Prostate gland (tissue), 2 donors: ENCODE measurements at regions not wholly inside any gene's neighbourhood (a gene's known extent, or its start where the extent isn't known, plus 50 kb on each side); places are given as distances from the start of the nearest gene placed in this dataset.
"Not testable (repeated sequence)": the region's sequence is repeated elsewhere in the genome, so short reads cannot be mapped to it uniquely, and the experiment has no call there.

ENCODE experiments used
- DNase-seq: peaks from one replicate; pipeline ENCODE4 v3.0.0-alpha.2; 2019; ENCODE audit warnings: low spot score
- H3K27ac ChIP-seq, 2 donors: fragments of 200-600 bp; sonication (generic); 2 replicates each; pipeline ENCODE4 v1.5.1; 2017 to 2019
- H3K27me3 ChIP-seq: fragments of 200-600 bp; sonication (generic); replicated peaks from 2 replicates; pipeline ENCODE4 v1.5.1; 2019; ENCODE audit not compliant: insufficient read depth
- H3K36me3 ChIP-seq, 2 donors: fragments of 200-600 bp; sonication (generic); 1 replicate in 1 of 2; 2 replicates in 1 of 2; pipeline versions ENCODE4 v1.5.1 to v1.8.1; 2017 to 2019
- H3K4me1 ChIP-seq: fragments of 200-600 bp; sonication (generic); replicated peaks from 2 replicates; pipeline ENCODE4 v1.5.1; 2019
- H3K4me3 ChIP-seq, 2 donors: fragments of 200-600 bp; sonication (generic); 2 replicates each; pipeline ENCODE4 v1.5.1; 2017 to 2019
- H3K9me3 ChIP-seq: fragments of 200-600 bp; sonication (generic); 2 replicates; pipeline ENCODE4 v1.5.1; 2017
- CTCF ChIP-seq, 4 experiments: fragments of 200-600 bp in 2 of 4; fragments of 450-650 bp in 2 of 4; sonication (generic) in 2 of 4; IDR thresholded peaks; 1 replicate in 3 of 4; 2 replicates in 1 of 4; pipeline ENCODE4 v1.5.1; 2016 to 2019; ENCODE audit warnings: antibody characterized with exemption in 4 of 4, mild to moderate bottlenecking in 2 of 4, moderate library complexity in 2 of 4
- POLR2A ChIP-seq: fragments of 450-650 bp; IDR thresholded peaks from one replicate; pipeline ENCODE4 v1.6.1; 2016; ENCODE audit warnings: antibody characterized with exemption, mild to moderate bottlenecking
- POLR2AphosphoS5 ChIP-seq: sonication (generic); formaldehyde crosslinking; IDR thresholded peaks from one replicate; pipeline ENCODE4 v1.6.1; 2017; ENCODE audit warnings: antibody characterized with exemption
- WGBS: methylation state at CpG from one replicate; pipeline ENCODE4 v1.1.5; 2018; 5-methylcytosine and 5-hydroxymethylcytosine counted together
- intact Hi-C: fragments of 100-400 bp; cut with DNase I; formaldehyde crosslinking; loops from one replicate; pipeline ENCODE4 v1.14.2; 2022

GRCh38 chr7:102047-102711, 90.2 kb upstream of the FAM20C start:
- H3K4me1 ChIP-seq: no peaks in the 10 kb centered on the region
- DNase-seq: no peak
- TF ChIP-seq POLR2AphosphoS5 (no peak), POLR2A (no peak), CTCF (IDR thresholded peaks at IDR 0.05) (no peak)
- no peak overlapping the region for H3K4me3 ChIP-seq
- H3K27ac ChIP-seq: no peak overlapping the region
- no peaks in the 10 kb centered on the region for H3K9me3 ChIP-seq
- intact Hi-C loops: no loop called here
- WGBS: 93% methylated on average over 12 of the region's 13 CpGs
- H3K36me3 ChIP-seq: no peaks in the 10 kb centered on the region
- H3K27me3 ChIP-seq: no peaks in the 10 kb centered on the region

- no peaks in the 10 kb centered on the region for H3K36me3 ChIP-seq
- intact Hi-C loops: no loop called here
- no peak for TF ChIP-seq CTCF (IDR thresholded peaks at IDR 0.05)
- no peak for TF ChIP-seq POLR2AphosphoS5
- no peak for TF ChIP-seq POLR2A
- H3K9me3 ChIP-seq: no peaks in the 10 kb centered on the region
- H3K27me3 ChIP-seq: no peaks in the 10 kb centered on the region
- H3K27ac ChIP-seq: no peak overlapping the region
- no peak overlapping the region for H3K4me3 ChIP-seq
- WGBS: 75% methylated on average over 14 of the region's 14 CpGs
- no peaks in the 10 kb centered on the region for H3K4me1 ChIP-seq
- DNase-seq: no peak
Measured at GRCh38 chr7:102721-103120, 89.7 kb upstream of the FAM20C start.

GRCh38 chr7:103981-104380, 88.4 kb upstream of the FAM20C start:
- WGBS: 95% methylated on average over 4 of the region's 10 CpGs

GRCh38 chr7:105002-105401, 87.4 kb upstream of the FAM20C start:
- no peak for TF ChIP-seq CTCF (IDR thresholded peaks at IDR 0.05)
- no peak for TF ChIP-seq POLR2A
- no peak for TF ChIP-seq POLR2AphosphoS5
- 91% methylated on average over 8 of the region's 8 CpGs for WGBS
- H3K27me3 ChIP-seq: no peaks in the 10 kb centered on the region

More at GRCh38 chr7:103981-104380, 88.4 kb upstream of the FAM20C start:
- intact Hi-C loops, H3K27me3 ChIP-seq, DNase-seq, H3K4me1 ChIP-seq, H3K27ac ChIP-seq, H3K9me3 ChIP-seq, H3K4me3 ChIP-seq, H3K36me3 ChIP-seq: not testable (repeated sequence)

GRCh38 chr7:106356-106755, 86.0 kb upstream of the FAM20C start:
- H3K4me3 ChIP-seq: no peak overlapping the region
- intact Hi-C loops: no loop called here
- H3K27me3 ChIP-seq: no peaks in the 10 kb centered on the region
- no peak overlapping the region for H3K27ac ChIP-seq
- no peaks in the 10 kb centered on the region for H3K4me1 ChIP-seq
- no peak for DNase-seq
- 49% methylated on average over 5 of the region's 5 CpGs for WGBS
- TF ChIP-seq POLR2A: no peak
- TF ChIP-seq CTCF (IDR thresholded peaks at IDR 0.05): no peak
- TF ChIP-seq POLR2AphosphoS5: no peak
- no peaks in the 10 kb centered on the region for H3K36me3 ChIP-seq
- no peaks in the 10 kb centered on the region for H3K9me3 ChIP-seq

More at GRCh38 chr7:105002-105401, 87.4 kb upstream of the FAM20C start:
- Histone ChIP-seq H3K4me1 (no peaks in the 10 kb centered on the region), H3K4me3 (no peak overlapping the region), H3K27ac (no peak overlapping the region), H3K36me3 (no peaks in the 10 kb centered on the region), H3K9me3 (no peaks in the 10 kb centered on the region)
- intact Hi-C loops: no loop called here
- DNase-seq: no peak
